ENCODE measurements at regions not wholly inside any gene's neighbourhood (a gene's known extent, or its start where the extent isn't known, plus 50 kb on each side); places are given as distances from the start of the nearest gene placed in this dataset.

DNA sequence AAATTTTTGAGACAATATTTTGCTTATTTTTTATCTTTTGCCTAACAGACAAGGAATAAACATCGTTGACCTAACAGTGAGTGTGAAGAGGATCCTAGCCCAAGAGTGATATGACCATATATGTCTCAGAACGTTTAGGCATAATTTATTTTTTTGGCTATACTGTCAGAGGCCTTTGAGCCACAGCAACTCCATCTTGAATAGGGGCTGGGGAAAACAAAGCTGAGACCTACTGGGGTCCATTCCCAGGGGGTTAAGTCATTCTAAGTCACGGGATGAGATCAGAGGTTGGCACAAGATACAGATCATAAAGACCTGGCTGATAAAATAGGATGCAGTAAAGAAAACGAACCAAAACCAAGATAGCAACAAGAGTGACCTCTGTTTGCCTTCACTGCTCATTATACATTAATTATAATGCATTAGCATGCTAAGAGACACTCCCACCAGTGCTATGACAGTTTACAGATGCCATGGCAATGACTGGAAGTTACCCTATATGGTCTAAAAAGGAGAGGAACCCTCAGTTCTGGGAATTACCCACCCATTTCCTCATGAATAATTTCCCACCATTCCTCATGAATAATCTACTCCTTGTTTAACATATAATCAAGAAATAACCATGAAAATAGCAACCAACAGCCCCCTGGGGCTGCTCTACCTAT, 510.9 kb upstream of the PCDH9 start:
- TF ChIP-seq OSR1 (CRISPR knock-in tag; IDR thresholded peaks at IDR 0.05) (no peak), SNAI2 (CRISPR knock-in tag; IDR thresholded peaks at IDR 0.05) (peak; percentile 98), ZFP30 (CRISPR knock-in tag; IDR thresholded peaks at IDR 0.05) (0 out of 2 replicates have a peak, but pooled peaks have one; percentile 19)
